ENCODE measurements at regions not wholly inside any gene's neighbourhood (a gene's known extent, or its start where the extent isn't known, plus 50 kb on each side); places are given as distances from the start of the nearest gene placed in this dataset.

DNA sequence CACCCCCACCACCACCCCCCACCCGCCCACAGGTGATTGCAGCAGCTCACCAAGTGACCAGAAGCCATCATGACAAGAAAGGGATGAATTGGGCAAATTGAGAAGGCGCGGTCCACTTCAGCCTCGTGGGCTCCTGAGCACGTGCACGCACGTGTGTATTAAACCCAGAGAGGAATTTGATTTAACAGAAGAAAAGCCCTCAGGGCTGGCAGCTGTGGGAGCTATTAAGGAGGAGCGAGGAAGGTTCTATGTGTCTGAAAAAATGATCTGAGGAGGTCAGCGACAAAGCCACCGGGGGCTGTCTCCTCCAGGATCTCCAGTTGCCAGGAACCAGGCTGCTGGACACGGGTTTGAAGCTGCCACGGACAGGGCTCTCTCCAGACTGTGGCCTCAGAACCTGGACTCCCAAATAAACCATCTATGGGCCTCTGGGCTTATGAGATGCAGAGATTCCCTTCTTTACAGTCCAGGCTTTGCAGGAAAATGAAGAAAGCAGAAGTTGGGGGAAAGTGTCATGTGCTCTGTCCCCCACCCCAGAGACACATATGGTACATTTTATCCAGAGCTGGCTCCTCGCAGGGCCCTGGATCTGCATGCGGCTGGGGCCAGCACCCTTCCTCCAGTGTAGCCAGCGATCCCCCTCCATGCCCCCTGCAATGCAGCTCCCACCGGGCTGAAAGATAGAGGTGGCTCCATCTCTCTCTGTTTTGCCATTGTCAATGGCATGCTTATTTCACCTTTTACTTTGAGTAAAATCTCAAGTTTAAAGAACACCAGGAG, 219.7 kb upstream of the RPL38 start:
- H3K9me3 Mint-ChIP-seq, result no peaks in the 10 kb centered on the region
- H3K36me3 Mint-ChIP-seq (ENCODE audit: low read depth), result no peaks in the 10 kb centered on the region
- peaks cover 4% of the 10 kb centered on the region for H3K4me1 Mint-ChIP-seq (ENCODE audit: low read depth)
- no peak overlapping the region for H3K27ac Mint-ChIP-seq
- H3K4me3 Mint-ChIP-seq, result no peak overlapping the region
- no peaks in the 10 kb centered on the region for H3K27me3 Mint-ChIP-seq (ENCODE audit: low read depth)

DNA sequence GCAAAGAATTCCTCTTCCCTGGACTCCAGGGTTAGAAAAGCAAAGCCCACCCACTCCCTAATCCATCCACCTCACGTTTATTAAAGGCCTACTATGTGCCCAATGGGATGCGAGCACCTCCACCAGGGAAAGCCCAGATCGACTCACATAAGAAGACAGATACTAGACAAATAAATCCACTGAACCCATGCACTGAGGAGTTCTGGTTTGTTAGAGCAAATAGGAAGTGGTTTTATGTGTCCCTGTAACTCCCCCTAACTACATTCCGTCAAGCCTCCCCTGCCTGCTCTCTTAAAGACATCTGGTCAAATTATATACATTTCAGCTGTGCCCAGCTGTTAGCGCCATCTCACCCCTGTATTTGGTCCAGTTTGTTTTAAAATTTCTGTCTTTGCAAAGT, 218.5 kb upstream of the RPL38 start:
- Mint-ChIP-seq H3K27ac (no peak overlapping the region), H3K9me3 (no peaks in the 10 kb centered on the region), H3K27me3 (ENCODE audit: low read depth) (no peaks in the 10 kb centered on the region), H3K4me3 (no peak overlapping the region), H3K36me3 (ENCODE audit: low read depth) (no peaks in the 10 kb centered on the region), H3K4me1 (ENCODE audit: low read depth) (peaks cover 4% of the 10 kb centered on the region)

DNA sequence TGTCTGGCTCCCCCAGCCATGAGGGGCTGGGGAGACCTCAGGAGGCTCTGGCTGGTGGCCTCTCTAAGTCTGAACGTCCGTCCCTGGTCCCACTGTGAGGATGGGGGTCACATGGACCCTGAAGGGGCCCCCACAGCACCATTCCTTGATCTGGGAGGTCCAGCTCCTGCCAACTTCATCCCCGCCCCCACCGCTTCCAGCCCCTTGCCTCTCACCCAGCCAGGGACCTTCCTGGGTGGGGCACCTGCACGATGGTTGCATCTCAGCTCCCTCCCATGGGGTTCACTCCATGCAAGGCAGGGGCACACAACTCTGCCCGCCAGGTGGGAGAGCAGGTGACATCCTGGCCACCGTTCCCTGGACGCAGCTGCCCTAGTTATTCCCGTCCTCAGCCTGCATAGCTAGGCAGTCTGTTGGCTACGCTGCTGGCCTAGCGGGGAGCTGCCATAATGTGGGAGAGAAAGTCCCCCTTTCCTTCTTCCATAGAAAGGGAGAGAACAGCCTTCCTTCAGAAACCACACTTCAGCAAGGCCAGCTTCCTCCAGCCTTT, 217.9 kb upstream of the RPL38 start:
- no peaks in the 10 kb centered on the region for H3K27me3 Mint-ChIP-seq (ENCODE audit: low read depth)
- H3K9me3 Mint-ChIP-seq, result no peaks in the 10 kb centered on the region
- no peak overlapping the region for H3K4me3 Mint-ChIP-seq
- no peak overlapping the region for H3K27ac Mint-ChIP-seq
- peaks cover 4% of the 10 kb centered on the region for H3K4me1 Mint-ChIP-seq (ENCODE audit: low read depth)
- H3K36me3 Mint-ChIP-seq (ENCODE audit: low read depth), result no peaks in the 10 kb centered on the region

DNA sequence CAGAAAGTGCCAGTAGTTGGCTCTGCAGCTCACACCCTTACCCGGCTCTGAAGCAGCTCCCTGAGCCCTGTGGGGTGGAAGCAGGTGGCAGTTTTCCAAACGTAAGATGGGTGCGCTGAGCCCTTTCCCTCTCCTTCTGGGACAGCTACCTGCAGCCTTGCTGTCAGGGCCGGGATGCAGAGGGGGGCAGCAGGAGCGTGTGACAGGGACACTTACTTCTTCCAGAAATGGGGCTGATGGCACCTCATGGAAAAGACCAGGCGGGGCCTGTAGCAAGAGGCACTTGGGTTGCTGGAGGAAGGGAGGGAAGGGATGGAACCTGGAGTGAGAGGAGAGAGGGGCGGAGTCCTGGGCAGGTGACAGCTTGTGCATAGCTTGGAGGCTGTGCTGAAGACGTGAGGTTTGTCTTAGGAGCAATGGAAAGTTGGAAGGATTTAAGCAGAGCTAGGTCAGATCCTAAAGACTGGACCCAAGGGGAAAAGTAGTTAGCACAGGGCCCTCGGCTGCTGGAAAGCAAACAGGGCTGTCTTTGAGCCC, 216.8 kb upstream of the RPL38 start:
- Mint-ChIP-seq H3K36me3 (ENCODE audit: low read depth) (no peaks in the 10 kb centered on the region), H3K4me1 (ENCODE audit: low read depth) (peaks cover 4% of the 10 kb centered on the region), H3K27ac (no peak overlapping the region)

DNA sequence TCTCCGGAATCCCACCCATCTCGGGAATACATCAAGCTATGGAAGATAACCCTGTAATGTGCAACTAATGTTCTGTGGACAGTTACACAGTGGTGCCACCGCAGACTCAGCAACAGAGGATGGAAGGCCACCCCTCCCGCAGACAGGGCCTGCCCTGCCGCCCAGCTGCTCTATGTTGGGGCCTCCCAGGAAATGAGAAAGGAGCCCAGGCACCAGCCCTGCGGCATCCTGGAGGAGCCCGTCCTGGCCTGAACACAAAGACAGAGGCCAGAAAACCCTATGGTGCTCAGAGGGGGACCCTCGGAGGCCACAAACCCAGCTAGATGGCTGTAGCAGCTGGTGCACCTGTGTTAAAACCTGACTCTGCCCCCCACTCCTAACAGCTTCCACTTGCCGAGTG, 216.1 kb upstream of the RPL38 start:
- H3K4me3 Mint-ChIP-seq, result no peak overlapping the region
- peaks cover 4% of the 10 kb centered on the region for H3K4me1 Mint-ChIP-seq (ENCODE audit: low read depth)
- H3K9me3 Mint-ChIP-seq, result no peaks in the 10 kb centered on the region
- H3K36me3 Mint-ChIP-seq (ENCODE audit: low read depth), result no peaks in the 10 kb centered on the region
- no peak overlapping the region for H3K27ac Mint-ChIP-seq
- H3K27me3 Mint-ChIP-seq (ENCODE audit: low read depth), result no peaks in the 10 kb centered on the region

More for the DNA sequence above, 216.8 kb upstream of the RPL38 start:
- Mint-ChIP-seq H3K27me3 (ENCODE audit: low read depth) (no peaks in the 10 kb centered on the region), H3K4me3 (no peak overlapping the region), H3K9me3 (no peaks in the 10 kb centered on the region)

DNA sequence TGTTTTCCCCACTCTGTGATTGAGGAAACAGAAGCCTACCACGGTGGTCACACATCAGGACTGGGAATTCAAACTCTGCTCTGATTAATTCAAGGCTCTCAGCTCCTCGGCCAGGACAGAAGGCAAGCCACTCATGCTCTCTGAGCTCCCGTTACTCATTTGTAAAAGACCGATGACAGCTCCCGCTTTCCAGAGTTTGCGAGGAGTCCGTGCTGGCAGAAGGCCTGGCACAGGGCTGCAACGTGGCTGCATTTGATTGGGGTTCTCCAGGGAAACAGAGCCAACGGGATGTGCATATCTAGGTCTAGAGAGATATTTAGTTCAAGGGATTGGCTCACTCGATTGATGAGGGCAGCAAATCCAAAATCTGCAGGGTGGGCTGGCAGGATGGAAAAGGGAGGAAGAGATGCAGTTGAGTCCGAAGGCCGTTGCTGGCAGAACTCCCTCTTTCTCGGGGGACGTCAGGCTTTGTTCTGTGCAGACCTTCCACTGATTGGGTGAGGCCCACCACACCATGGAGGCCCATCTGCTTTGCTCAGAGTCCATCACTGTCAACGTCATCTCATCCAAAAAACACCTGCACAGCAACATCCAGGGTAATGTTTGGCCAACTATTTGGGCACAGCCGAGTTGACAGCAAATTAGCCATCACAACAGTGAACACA, 215.5 kb upstream of the RPL38 start:
- no peak overlapping the region for H3K27ac Mint-ChIP-seq
- H3K9me3 Mint-ChIP-seq, result no peaks in the 10 kb centered on the region
- H3K36me3 Mint-ChIP-seq (ENCODE audit: low read depth), result no peaks in the 10 kb centered on the region
- H3K4me3 Mint-ChIP-seq, result no peak overlapping the region
- no peaks in the 10 kb centered on the region for H3K27me3 Mint-ChIP-seq (ENCODE audit: low read depth)
- H3K4me1 Mint-ChIP-seq (ENCODE audit: low read depth), result peaks cover 3% of the 10 kb centered on the region

DNA sequence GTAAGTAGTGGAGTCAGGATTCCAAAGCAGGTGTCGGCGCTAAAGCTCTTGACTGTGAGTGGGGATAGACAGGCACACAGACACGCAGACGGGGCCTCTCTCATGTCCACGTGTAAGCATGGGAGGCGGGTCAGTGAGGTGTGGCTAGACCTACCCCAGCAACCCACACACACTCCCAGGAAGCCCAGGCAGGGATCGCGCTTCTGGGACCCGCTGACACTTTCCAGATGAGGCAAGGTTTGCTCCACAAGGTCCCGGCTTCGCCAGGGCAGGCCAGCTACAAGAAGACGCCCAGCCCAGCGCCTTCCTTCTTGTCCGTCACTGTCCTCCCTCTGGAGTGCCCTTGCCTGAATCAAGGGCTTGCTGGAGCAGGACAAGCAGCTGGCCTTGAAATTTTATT, 213.8 kb upstream of the RPL38 start:
- no peak overlapping the region for H3K27ac Mint-ChIP-seq
- peaks cover 1% of the 10 kb centered on the region for H3K4me1 Mint-ChIP-seq (ENCODE audit: low read depth)
- no peaks in the 10 kb centered on the region for H3K27me3 Mint-ChIP-seq (ENCODE audit: low read depth)
- H3K4me3 Mint-ChIP-seq, result no peak overlapping the region
- no peaks in the 10 kb centered on the region for H3K9me3 Mint-ChIP-seq
- no peaks in the 10 kb centered on the region for H3K36me3 Mint-ChIP-seq (ENCODE audit: low read depth)

DNA sequence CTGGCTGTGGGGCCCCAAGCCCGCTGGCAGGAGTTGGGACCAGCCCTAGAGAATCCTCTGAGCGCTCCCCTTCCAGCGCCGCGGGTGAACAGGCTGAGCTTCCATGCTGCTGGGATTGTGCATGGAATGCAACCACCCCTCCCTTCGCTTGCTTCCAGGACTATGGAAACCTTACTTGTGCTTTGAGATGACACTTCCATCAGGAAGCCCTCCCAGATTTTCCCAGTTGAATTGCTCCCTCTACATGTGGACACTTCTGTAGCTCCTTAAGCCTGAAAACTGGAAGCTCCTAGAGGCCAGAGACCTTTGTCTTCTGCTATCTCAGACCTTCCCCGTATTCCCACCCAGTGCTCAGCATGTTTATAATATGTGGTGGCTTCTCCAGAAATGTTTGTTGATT, 213.2 kb upstream of the RPL38 start:
- no peak overlapping the region for H3K27ac Mint-ChIP-seq
- no peaks in the 10 kb centered on the region for H3K36me3 Mint-ChIP-seq (ENCODE audit: low read depth)

DNA sequence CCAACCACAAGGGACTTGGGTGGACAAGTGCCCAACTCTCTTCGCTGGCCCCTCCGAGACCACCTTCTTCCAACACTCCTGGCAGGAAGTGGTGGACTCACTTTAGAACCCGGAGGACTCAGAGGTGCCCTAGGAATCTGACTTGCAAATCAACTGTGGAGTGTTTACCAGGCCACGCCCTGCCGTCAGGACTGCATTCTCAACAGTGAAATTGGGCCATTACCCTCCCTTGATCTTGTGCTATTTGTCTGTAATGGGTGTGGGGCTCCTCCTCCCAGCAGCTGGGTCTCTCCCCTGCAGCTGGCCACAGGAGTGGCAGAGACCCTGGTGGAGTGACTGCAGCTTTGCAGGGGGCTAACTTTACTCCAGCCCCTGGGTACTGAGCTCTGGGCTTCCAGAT, 212.2 kb upstream of the RPL38 start:
- no peak overlapping the region for H3K4me3 Mint-ChIP-seq
- no peaks in the 10 kb centered on the region for H3K36me3 Mint-ChIP-seq (ENCODE audit: low read depth)
- H3K9me3 Mint-ChIP-seq, result no peaks in the 10 kb centered on the region
- no peak overlapping the region for H3K27ac Mint-ChIP-seq
- no peaks in the 10 kb centered on the region for H3K4me1 Mint-ChIP-seq (ENCODE audit: low read depth)
- H3K27me3 Mint-ChIP-seq (ENCODE audit: low read depth), result no peaks in the 10 kb centered on the region

More for the DNA sequence above, 213.2 kb upstream of the RPL38 start:
- H3K9me3 Mint-ChIP-seq, result no peaks in the 10 kb centered on the region
- H3K27me3 Mint-ChIP-seq (ENCODE audit: low read depth), result no peaks in the 10 kb centered on the region
- H3K4me3 Mint-ChIP-seq, result no peak overlapping the region
- no peaks in the 10 kb centered on the region for H3K4me1 Mint-ChIP-seq (ENCODE audit: low read depth)

DNA sequence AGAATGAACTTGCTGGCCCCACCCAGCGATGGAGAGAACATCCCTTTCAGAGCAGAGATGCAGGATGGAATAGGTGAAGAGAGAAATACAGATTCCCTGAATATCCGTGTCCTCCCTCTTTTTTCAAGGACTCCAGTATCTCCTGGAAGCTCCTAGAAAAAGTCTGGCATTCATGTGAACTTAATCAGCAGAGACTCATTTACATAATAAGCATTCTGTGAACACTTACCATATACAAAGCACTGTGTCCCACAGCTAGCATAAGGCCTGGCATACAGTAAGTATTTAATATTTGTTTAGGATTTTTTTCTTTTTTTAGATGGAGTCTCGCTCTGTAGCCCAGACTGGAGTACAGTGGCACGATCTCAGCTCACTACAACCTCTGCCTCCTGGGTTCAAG, 208.5 kb upstream of the RPL38 start:
- H3K4me3 Mint-ChIP-seq, result no peak overlapping the region
- H3K9me3 Mint-ChIP-seq, result no peaks in the 10 kb centered on the region
- no peaks in the 10 kb centered on the region for H3K4me1 Mint-ChIP-seq (ENCODE audit: low read depth)
- H3K27me3 Mint-ChIP-seq (ENCODE audit: low read depth), result peaks cover 5% of the 10 kb centered on the region
- no peaks in the 10 kb centered on the region for H3K36me3 Mint-ChIP-seq (ENCODE audit: low read depth)
- H3K27ac Mint-ChIP-seq, result no peak overlapping the region

DNA sequence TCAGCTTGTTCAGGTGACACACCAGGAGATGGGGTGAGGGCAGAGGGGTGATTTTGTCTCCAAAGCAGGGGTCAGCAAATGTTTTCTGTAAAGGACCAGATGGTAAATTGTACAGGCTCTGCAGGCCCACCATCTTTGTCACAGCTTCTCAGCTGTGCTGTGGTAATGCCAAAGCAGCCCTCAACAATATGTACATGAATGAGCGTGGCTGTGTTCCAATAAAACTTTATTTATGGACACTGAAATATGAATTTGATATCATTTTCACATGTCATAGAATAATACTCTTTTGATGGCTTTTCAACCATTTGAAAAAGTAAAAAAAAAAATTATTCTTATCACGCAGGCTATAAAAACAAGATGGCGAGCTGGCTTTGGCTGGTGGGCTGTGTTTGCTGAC, 206.4 kb upstream of the RPL38 start:
- Mint-ChIP-seq H3K27ac (no peak overlapping the region), H3K27me3 (ENCODE audit: low read depth) (peaks cover 5% of the 10 kb centered on the region), H3K36me3 (ENCODE audit: low read depth) (no peaks in the 10 kb centered on the region), H3K9me3 (no peaks in the 10 kb centered on the region), H3K4me3 (no peak overlapping the region), H3K4me1 (ENCODE audit: low read depth) (no peaks in the 10 kb centered on the region)

DNA sequence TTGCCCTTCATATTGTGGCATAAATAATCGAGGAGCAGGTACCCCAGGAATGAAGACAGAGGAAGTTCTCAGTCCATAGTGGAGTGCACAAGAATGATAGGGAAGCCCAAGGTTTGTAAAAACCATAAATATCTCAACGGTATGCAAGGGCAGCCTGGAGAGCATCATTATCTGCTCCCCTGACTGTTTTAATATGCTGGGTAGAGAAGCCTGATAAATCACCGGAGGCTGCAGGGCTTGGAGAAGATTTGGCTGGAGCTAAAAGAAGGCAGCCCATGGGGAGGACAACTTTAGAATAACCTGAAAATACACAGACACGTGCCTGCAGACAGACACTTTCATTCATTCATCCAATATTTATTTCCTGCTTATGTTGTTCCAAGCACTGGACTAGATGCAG, 205.2 kb upstream of the RPL38 start:
- no peaks in the 10 kb centered on the region for H3K4me1 Mint-ChIP-seq (ENCODE audit: low read depth)

DNA sequence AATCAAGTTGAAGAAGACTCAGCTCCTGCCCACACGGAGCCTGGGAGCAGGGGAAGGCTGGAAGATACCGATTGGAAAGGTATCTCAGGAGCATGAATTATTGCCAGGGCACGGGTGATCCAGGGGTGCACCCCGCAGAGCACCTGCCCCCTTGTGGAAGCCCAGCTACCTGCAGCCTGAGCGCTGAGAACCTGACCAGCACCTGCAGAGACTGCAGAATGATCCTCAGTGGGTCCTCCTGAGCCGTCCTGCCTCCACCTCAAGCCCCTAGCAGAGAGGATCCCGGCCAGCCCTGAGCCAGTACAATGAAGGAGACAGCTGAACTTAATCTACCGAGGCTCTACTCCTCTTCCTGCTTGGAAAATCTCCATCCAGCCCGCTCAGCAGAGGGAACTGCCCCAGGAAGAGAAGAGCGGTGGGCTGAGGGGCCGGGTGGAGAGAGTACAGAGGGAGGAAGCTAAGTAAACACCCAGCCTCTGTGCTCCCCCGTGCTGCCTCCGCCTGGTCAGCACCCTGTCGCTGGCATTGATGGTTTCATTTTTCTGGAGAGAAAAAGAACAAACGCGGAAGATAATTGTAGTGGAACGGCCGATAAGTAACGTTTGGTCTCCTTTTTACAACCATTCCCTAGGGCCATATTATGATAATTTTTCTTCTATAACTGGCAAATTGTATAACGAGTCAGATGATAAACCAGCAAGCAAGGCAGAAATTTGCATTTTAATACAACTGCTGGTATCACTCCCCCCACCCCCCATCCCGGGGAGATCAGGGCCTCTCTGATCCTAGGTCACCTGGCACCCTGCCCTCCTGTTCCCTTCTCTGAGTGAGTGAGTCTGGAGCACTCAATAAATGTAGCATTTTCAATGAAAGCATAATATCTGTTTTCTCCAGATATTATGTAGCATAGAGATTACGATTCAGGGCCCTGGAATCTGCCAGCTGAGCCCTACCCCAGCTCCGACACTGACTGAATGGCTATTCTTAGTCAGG, 204.5 kb upstream of the RPL38 start:
- Mint-ChIP-seq H3K36me3 (ENCODE audit: low read depth) (no peaks in the 10 kb centered on the region), H3K4me3 (no peak overlapping the region), H3K9me3 (no peaks in the 10 kb centered on the region), H3K27ac (no peak overlapping the region), H3K4me1 (ENCODE audit: low read depth) (no peaks in the 10 kb centered on the region), H3K27me3 (ENCODE audit: low read depth) (peaks cover 16% of the 10 kb centered on the region)

More for the DNA sequence above, 205.2 kb upstream of the RPL38 start:
- no peaks in the 10 kb centered on the region for H3K36me3 Mint-ChIP-seq (ENCODE audit: low read depth)
- no peaks in the 10 kb centered on the region for H3K9me3 Mint-ChIP-seq
- H3K4me3 Mint-ChIP-seq, result no peak overlapping the region
- H3K27me3 Mint-ChIP-seq (ENCODE audit: low read depth), result peaks cover 13% of the 10 kb centered on the region
- H3K27ac Mint-ChIP-seq, result no peak overlapping the region

DNA sequence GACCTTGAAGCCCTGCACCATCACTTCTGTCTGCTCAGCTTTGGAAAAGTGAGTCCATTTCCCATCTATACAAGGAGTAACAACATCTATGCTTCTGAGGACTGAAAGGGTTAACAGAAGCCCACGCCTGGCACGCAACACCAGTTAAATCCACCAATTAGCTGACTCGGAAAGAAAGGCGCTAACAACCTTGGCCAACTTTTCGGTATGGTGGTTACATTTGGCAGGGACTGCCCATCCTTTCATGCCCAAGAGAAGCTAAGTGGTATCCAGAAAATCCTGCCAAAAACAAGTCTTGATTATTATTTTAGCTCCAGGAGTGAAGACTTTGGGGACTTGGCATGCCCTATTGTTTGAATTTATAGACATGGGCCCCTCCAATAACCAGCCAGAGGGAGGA, 202.3 kb upstream of the RPL38 start:
- Mint-ChIP-seq H3K4me1 (ENCODE audit: low read depth) (no peaks in the 10 kb centered on the region), H3K27ac (no peak overlapping the region), H3K36me3 (ENCODE audit: low read depth) (no peaks in the 10 kb centered on the region), H3K9me3 (no peaks in the 10 kb centered on the region), H3K27me3 (ENCODE audit: low read depth) (peaks cover 23% of the 10 kb centered on the region), H3K4me3 (no peak overlapping the region)
